DOHH2 (cell line): ENCODE measurements at regions not wholly inside any gene's neighbourhood (a gene's known extent, or its start where the extent isn't known, plus 50 kb on each side); places are given as distances from the start of the nearest gene placed in this dataset.

ENCODE experiments used
- H3F3A ChIP-seq: fragments of 200-600 bp; sonication (generic), shearing (Covaris generic); 2 replicates; pipeline ENCODE4 v1.6.0; 2016; ENCODE audit warnings: antibody characterized with exemption, mild to moderate bottlenecking; ENCODE audit not compliant: control insufficient read depth, insufficient read depth
- H3K27ac ChIP-seq: fragments of 200-600 bp; sonication (generic); 2 replicates; pipeline ENCODE4 v1.5.1; 2014; ENCODE audit warnings: low read depth, mild to moderate bottlenecking, low read length, moderate library complexity
- H3K27me3 ChIP-seq: fragments of 200-600 bp; sonication (generic); 2 replicates; pipeline ENCODE4 v1.6.1; 2014; ENCODE audit warnings: mild to moderate bottlenecking, low read length, mixed read lengths; ENCODE audit not compliant: control insufficient read depth
- H3K36me3 ChIP-seq: fragments of 200-600 bp; sonication (generic); 2 replicates; pipeline ENCODE4 v1.6.1; 2014; ENCODE audit warnings: mild to moderate bottlenecking, low read length, moderate library complexity, mixed read lengths; ENCODE audit not compliant: control insufficient read depth
- H3K4me1 ChIP-seq: fragments of 200-600 bp; sonication (generic); 2 replicates; pipeline ENCODE4 v1.6.1; 2014; ENCODE audit warnings: mild to moderate bottlenecking, low read length, mixed read lengths; ENCODE audit not compliant: control insufficient read depth
- H3K4me2 ChIP-seq: fragments of 200-600 bp; sonication (generic); 2 replicates; pipeline ENCODE4 v1.6.0; 2014; ENCODE audit warnings: mild to moderate bottlenecking, low read length, moderate library complexity
- H3K4me3 ChIP-seq: fragments of 200-600 bp; sonication (generic); 2 replicates; pipeline ENCODE4 v1.5.1; 2014; ENCODE audit warnings: mild to moderate bottlenecking, low read length, mixed read lengths
- H3K79me2 ChIP-seq: fragments of 200-600 bp; sonication (generic); 2 replicates; pipeline ENCODE4 v1.6.1; 2014; ENCODE audit warnings: mild to moderate bottlenecking, low read length, mixed read lengths; ENCODE audit not compliant: control insufficient read depth
- H3K9me2 ChIP-seq: fragments of 200-600 bp; sonication (generic); replicated peaks from 2 replicates; pipeline ENCODE4 v1.6.1; 2014; ENCODE audit warnings: mild to moderate bottlenecking, low read length, mixed read lengths; ENCODE audit not compliant: control insufficient read depth
- H3K9me3 ChIP-seq: fragments of 200-600 bp; sonication (generic); 2 replicates; pipeline ENCODE4 v1.6.1; 2014; ENCODE audit warnings: antibody characterized with exemption, low read length, mixed read lengths; ENCODE audit not compliant: control insufficient read depth, insufficient read depth
- H4K20me1 ChIP-seq: fragments of 200-600 bp; sonication (generic); 2 replicates; pipeline ENCODE4 v1.6.0; 2014; ENCODE audit warnings: low read depth, mild to moderate bottlenecking, antibody characterized with exemption, low read length, moderate library complexity; ENCODE audit not compliant: control insufficient read depth, insufficient read depth
- CTCF ChIP-seq: fragments of 200-600 bp; sonication (generic); IDR thresholded peaks from one replicate; pipeline ENCODE4 v1.5.1; 2014; ENCODE audit warnings: antibody characterized with exemption, mild to moderate bottlenecking, low read depth, low read length; ENCODE audit not compliant: poor library complexity, severe bottlenecking
- EZH2phosphoT487 ChIP-seq: fragments of 200-600 bp; sonication (generic); IDR thresholded peaks from 2 replicates; pipeline ENCODE4 v1.6.1; 2017; ENCODE audit warnings: borderline replicate concordance, mild to moderate bottlenecking, antibody characterized with exemption, low read length, moderate library complexity, mixed read lengths

- H3K27me3 ChIP-seq = no peaks in the 10 kb centered on the region
- H3K9me2 ChIP-seq = no peaks in the 10 kb centered on the region
- H3K79me2 ChIP-seq = no peaks in the 10 kb centered on the region
- TF ChIP-seq EZH2phosphoT487 (no peak), CTCF (peak; percentile 37)
- no peak overlapping the region for H3K27ac ChIP-seq
- no peaks in the 10 kb centered on the region for H3K4me1 ChIP-seq
- no peak overlapping the region for H3K4me2 ChIP-seq
- H4K20me1 ChIP-seq = no peaks in the 10 kb centered on the region
- no peak overlapping the region for H3K4me3 ChIP-seq
- peaks cover 3% of the 10 kb centered on the region; the same call in 1 of the 2 replicates for H3K9me3 ChIP-seq
- H3K36me3 ChIP-seq = no peaks in the 10 kb centered on the region
- no peaks in the 10 kb centered on the region for H3F3A ChIP-seq
These were observed 387.1 kb downstream of the INHBA start for GRCh38 chr7:41315764-41316163.

- H3K27me3 ChIP-seq = no peaks in the 10 kb centered on the region
- H3K27ac ChIP-seq = no peak overlapping the region
- no peaks in the 10 kb centered on the region for H3K36me3 ChIP-seq
- no peaks in the 10 kb centered on the region; the same call in 1 of the 2 replicates for H3K9me3 ChIP-seq
- no peaks in the 10 kb centered on the region for H3K9me2 ChIP-seq
- H3K4me3 ChIP-seq = no peak overlapping the region
- no peaks in the 10 kb centered on the region for H3F3A ChIP-seq
- no peaks in the 10 kb centered on the region for H3K79me2 ChIP-seq
- TF ChIP-seq CTCF (no peak), EZH2phosphoT487 (no peak)
- H4K20me1 ChIP-seq = no peaks in the 10 kb centered on the region
- H3K4me2 ChIP-seq = no peak overlapping the region
- no peaks in the 10 kb centered on the region for H3K4me1 ChIP-seq
These were observed 389.7 kb downstream of the INHBA start for GRCh38 chr7:41313171-41313570.

- H3K9me2 ChIP-seq = no peaks in the 10 kb centered on the region
- no peaks in the 10 kb centered on the region for H3K79me2 ChIP-seq
- H3K9me3 ChIP-seq = no peaks in the 10 kb centered on the region
- H3K27ac ChIP-seq = no peak overlapping the region
- no peak overlapping the region for H3K4me2 ChIP-seq
- no peaks in the 10 kb centered on the region for H3K27me3 ChIP-seq
- TF ChIP-seq EZH2phosphoT487 = no peak
- no peak overlapping the region for H3K4me3 ChIP-seq
- H3K36me3 ChIP-seq = no peaks in the 10 kb centered on the region
- no peaks in the 10 kb centered on the region for H3F3A ChIP-seq
- H3K4me1 ChIP-seq = no peaks in the 10 kb centered on the region
- no peaks in the 10 kb centered on the region for H4K20me1 ChIP-seq
These were observed 390.7 kb downstream of the INHBA start for GRCh38 chr7:41312235-41312634.

- H3K9me3 ChIP-seq = no peaks in the 10 kb centered on the region
- H3K36me3 ChIP-seq = no peaks in the 10 kb centered on the region
- H3K4me2 ChIP-seq = no peak overlapping the region
- no peaks in the 10 kb centered on the region for H3K9me2 ChIP-seq
- H3K4me1 ChIP-seq = no peaks in the 10 kb centered on the region
- H3K4me3 ChIP-seq = no peak overlapping the region
- no peaks in the 10 kb centered on the region for H3K27me3 ChIP-seq
- H3K79me2 ChIP-seq = no peaks in the 10 kb centered on the region
- no peaks in the 10 kb centered on the region for H4K20me1 ChIP-seq
- no peak overlapping the region for H3K27ac ChIP-seq
- TF ChIP-seq CTCF (no peak), EZH2phosphoT487 (no peak)
- H3F3A ChIP-seq = no peaks in the 10 kb centered on the region
These were observed 391.6 kb downstream of the INHBA start for GRCh38 chr7:41311301-41311700.
